GM23338 (cell line): ENCODE measurements at regions not wholly inside any gene's neighbourhood (a gene's known extent, or its start where the extent isn't known, plus 50 kb on each side); places are given as distances from the start of the nearest gene placed in this dataset.

Source experiments
- ATAC-seq: fragments of 200-7000 bp; cut with Tn5 transposase; 3 replicates; pipeline ENCODE4 v1.9.1; 2020
- DNase-seq: peaks from one replicate; pipeline ENCODE4 v3.0.0-alpha.2; 2015; ENCODE audit warnings: low spot score
- H2AFZ ChIP-seq: fragments of 200-600 bp; sonication (generic); 2 replicates; pipeline ENCODE4 v1.8.0; 2016; ENCODE audit warnings: antibody characterized with exemption, mild to moderate bottlenecking, moderate library complexity
- H3F3A ChIP-seq: fragments of 200-600 bp; sonication (generic); replicated peaks from 2 replicates; pipeline ENCODE4 v1.8.0; 2017; ENCODE audit warnings: antibody characterized with exemption, mixed run types, low read depth
- H3K27ac ChIP-seq: fragments of 200-600 bp; sonication (generic); 2 replicates; pipeline ENCODE4 v1.6.1; 2016; ENCODE audit warnings: low read depth
- H3K27me3 ChIP-seq: fragments of 200-600 bp; sonication (generic); 2 replicates; pipeline ENCODE4 v1.8.0; 2016; ENCODE audit warnings: mild to moderate bottlenecking, mixed run types, moderate library complexity; ENCODE audit not compliant: insufficient read depth
- H3K36me3 ChIP-seq: fragments of 200-600 bp; sonication (generic); 2 replicates; pipeline ENCODE4 v1.8.0; 2016; ENCODE audit warnings: mild to moderate bottlenecking; ENCODE audit not compliant: insufficient read depth
- H3K4me1 ChIP-seq: fragments of 200-600 bp; sonication (generic); 2 replicates; pipeline ENCODE4 v1.8.0; 2016; ENCODE audit warnings: mild to moderate bottlenecking, moderate library complexity; ENCODE audit not compliant: insufficient read depth
- H3K4me2 ChIP-seq: fragments of 200-600 bp; sonication (generic); 2 replicates; pipeline ENCODE4 v1.7.1; 2017; ENCODE audit warnings: mixed run types
- H3K4me3 ChIP-seq: fragments of 200-600 bp; sonication (generic); 2 replicates; pipeline ENCODE4 v1.6.1; 2016; ENCODE audit warnings: mixed run types
- H3K79me2 ChIP-seq: fragments of 200-600 bp; sonication (generic); replicated peaks from 2 replicates; pipeline ENCODE4 v1.8.0; 2017; ENCODE audit warnings: mild to moderate bottlenecking; ENCODE audit not compliant: insufficient read depth
- H3K9me2 ChIP-seq: fragments of 200-600 bp; sonication (generic); 2 replicates; pipeline ENCODE4 v1.8.0; 2017; ENCODE audit not compliant: insufficient read depth
- H4K20me1 ChIP-seq: fragments of 200-600 bp; sonication (generic); replicated peaks from 2 replicates; pipeline ENCODE4 v1.8.0; 2017; ENCODE audit warnings: mild to moderate bottlenecking; ENCODE audit not compliant: insufficient read depth
- H3K27ac Mint-ChIP-seq: 2 replicates; pipeline ENCODE4 v1.8.0; 2020; ENCODE audit warnings: inconsistent platforms, mild to moderate bottlenecking, moderate library complexity, mixed read lengths
- H3K27me3 Mint-ChIP-seq: 3 replicates; pipeline ENCODE4 v1.8.0; 2022; ENCODE audit warnings: low read depth, mild to moderate bottlenecking, moderate library complexity, mixed read lengths, inconsistent platforms; ENCODE audit not compliant: insufficient read depth, poor library complexity
- H3K36me3 Mint-ChIP-seq: 3 replicates; pipeline ENCODE4 v1.8.0; 2021; ENCODE audit warnings: low read depth, mild to moderate bottlenecking, inconsistent platforms, moderate library complexity, mixed read lengths
- H3K4me1 Mint-ChIP-seq: 3 replicates; pipeline ENCODE4 v1.8.0; 2020; ENCODE audit warnings: mild to moderate bottlenecking, inconsistent platforms, mixed read lengths
- H3K4me3 Mint-ChIP-seq: 3 replicates; pipeline ENCODE4 v1.8.0; 2021; ENCODE audit warnings: moderate library complexity, mild to moderate bottlenecking, inconsistent platforms, mixed read lengths
- H3K9me3 Mint-ChIP-seq: 3 replicates; pipeline ENCODE4 v1.8.0; 2020; ENCODE audit warnings: moderate library complexity, mild to moderate bottlenecking, inconsistent platforms, mixed read lengths
- ETS1 ChIP-seq: IDR thresholded peaks from 2 replicates; pipeline ENCODE4 v1.6.1; 2016; ENCODE audit warnings: antibody characterized with exemption
- EZH2 ChIP-seq: fragments of 200-600 bp; sonication (generic); IDR thresholded peaks from one replicate; pipeline ENCODE4 v1.8.0; 2017; ENCODE audit warnings: antibody characterized with exemption, mild to moderate bottlenecking, low read depth; ENCODE audit not compliant: unreplicated experiment
- JUNB ChIP-seq: IDR thresholded peaks from one replicate; pipeline ENCODE4 v1.6.1; 2016; ENCODE audit warnings: antibody characterized with exemption; ENCODE audit not compliant: unreplicated experiment
- ZNF331 ChIP-seq: fragments of 250-450 bp; sonication (Bioruptor Pico); IDR thresholded peaks from 2 replicates; pipeline ENCODE4 v1.5.0; 2020; ENCODE audit warnings: low read depth, mild to moderate bottlenecking, moderate library complexity
- ZNF462 ChIP-seq: fragments of 250-450 bp; sonication (Bioruptor Pico); IDR thresholded peaks from 2 replicates; pipeline ENCODE4 v1.5.0; 2020; ENCODE audit warnings: mild to moderate bottlenecking, moderate library complexity

GRCh38 chr21:41571938-41572510, 64.1 kb upstream of the TMPRSS2 start:
- Mint-ChIP-seq H3K27ac (no peak overlapping the region), H3K36me3 (peaks cover 4% of the 10 kb centered on the region; the same call in 2 of the 3 replicates), H3K4me1 (no peaks in the 10 kb centered on the region), H3K27me3 (peaks cover 5% of the 10 kb centered on the region), H3K4me3 (no peak overlapping the region), H3K9me3 (peaks cover 29% of the 10 kb centered on the region)
- DNase-seq, result no peak
- no peak overlapping the region for H3K4me2 ChIP-seq
- H3K9me2 ChIP-seq, result 0 out of 2 replicates have a peak, but pooled peaks cover 3% of the 10 kb centered on the region
- no peaks in the 10 kb centered on the region for H3F3A ChIP-seq
- no peaks in the 10 kb centered on the region for H4K20me1 ChIP-seq
- no peaks in the 10 kb centered on the region for H3K79me2 ChIP-seq
- TF ChIP-seq ZNF331, result no peak
- TF ChIP-seq ZNF462 (CRISPR knock-in tag), result no peak
- no peak for TF ChIP-seq JUNB
- no peak for TF ChIP-seq EZH2
- TF ChIP-seq ETS1, result no peak
- H2AFZ ChIP-seq, result no peak overlapping the region
- H3K27ac ChIP-seq, result no peak overlapping the region
- H3K27me3 ChIP-seq, result no peaks in the 10 kb centered on the region
- no peaks in the 10 kb centered on the region for H3K4me1 ChIP-seq
- H3K4me3 ChIP-seq, result no peak overlapping the region
- H3K36me3 ChIP-seq, result no peaks in the 10 kb centered on the region
- ATAC-seq, result no peak
